ENCODE measurements at regions not wholly inside any gene's neighbourhood (a gene's known extent, or its start where the extent isn't known, plus 50 kb on each side); places are given as distances from the start of the nearest gene placed in this dataset.
"Not testable (repeated sequence)": the region's sequence is repeated elsewhere in the genome, so short reads cannot be mapped to it uniquely, and the experiment has no call there.

GRCh38 chr16:29260683-29261426, 145.7 kb downstream of the NPIPB11 start:
- not testable (repeated sequence) for TF ChIP-seq POLR2A (IDR thresholded peaks at IDR 0.05; ENCODE audit: low read length); GATA1 (IDR thresholded peaks at IDR 0.05; ENCODE audit: low read depth, low read length)
